IMR-90 (cell line): ENCODE measurements at regions not wholly inside any gene's neighbourhood (a gene's known extent, or its start where the extent isn't known, plus 50 kb on each side); places are given as distances from the start of the nearest gene placed in this dataset.

ENCODE experiments used
- ATAC-seq: fragments of 200-7000 bp; cut with Tn5 transposase; 2 replicates; pipeline ENCODE4 v1.9.1; 2020; ENCODE audit warnings: low read depth, mild to moderate bottlenecking, moderate library complexity
- BruUV-seq: library from RNA; stranded (reverse); fragments of 400-500 nt; replicated peaks from 2 replicates; lab custom pipeline; 2021; lab: Mats Ljungman, UMichigan
- CTCF ChIA-PET: fragments of 300-600 bp; formaldehyde crosslinking; extraction: SDS; loops from one replicate; lab custom pipeline; 2021; ENCODE audit warnings: antibody characterized with exemption; lab: Yijun Ruan, JAX
- POLR2A ChIA-PET: fragments of 300-600 bp; sonication (Branson Sonifier 250); formaldehyde crosslinking; loops from one replicate; lab custom pipeline; 2022; ENCODE audit warnings: antibody characterized with exemption; ENCODE audit not compliant: unreplicated experiment; lab: Charles Lee
- DNase-seq: peaks from one replicate; pipeline ENCODE4 v3.0.0; 2013
- H2AFZ ChIP-seq: replicated peaks from 2 replicates; pipeline ENCODE3; 2013; ENCODE audit warnings: low read length, mild to moderate bottlenecking; ENCODE audit not compliant: poor library complexity
- H2AK5ac ChIP-seq: 2 replicates; pipeline ENCODE4 v1.6.1; 2013; ENCODE audit warnings: low read depth, low read length, inconsistent platforms
- H2AK9ac ChIP-seq: replicated peaks from 2 replicates; pipeline ENCODE3; 2013; ENCODE audit warnings: mild to moderate bottlenecking, low read depth, low read length, moderate library complexity; ENCODE audit not compliant: poor library complexity
- H2BK120ac ChIP-seq: 2 replicates; pipeline ENCODE4 v1.6.1; 2013; ENCODE audit warnings: low read depth, low read length, inconsistent platforms
- H2BK15ac ChIP-seq: 3 replicates; pipeline ENCODE4 v1.6.1; 2013; ENCODE audit warnings: low read depth, low read length, inconsistent platforms
- H2BK20ac ChIP-seq: 2 replicates; pipeline ENCODE4 v1.6.1; 2013; ENCODE audit warnings: low read depth, mild to moderate bottlenecking, inconsistent platforms, low read length, moderate library complexity
- H2BK5ac ChIP-seq: 2 replicates; pipeline ENCODE4 v1.6.1; 2013; ENCODE audit warnings: mild to moderate bottlenecking, low read depth, low read length, inconsistent platforms; ENCODE audit not compliant: poor library complexity, severe bottlenecking
- H3K14ac ChIP-seq: replicated peaks from 2 replicates; pipeline ENCODE4 v1.6.1; 2013; ENCODE audit warnings: low read depth, low read length, inconsistent platforms
- H3K18ac ChIP-seq: 2 replicates; pipeline ENCODE4 v1.6.1; 2013; ENCODE audit warnings: low read depth, low read length, control low read depth
- H3K23ac ChIP-seq: 2 replicates; pipeline ENCODE4 v1.6.1; 2013; ENCODE audit warnings: low read depth, low read length, inconsistent platforms
- H3K27ac ChIP-seq: 2 replicates; pipeline ENCODE4 v1.5.1; 2013; ENCODE audit warnings: mild to moderate bottlenecking, control low read depth, low read length; ENCODE audit not compliant: insufficient read depth
- H3K27me3 ChIP-seq: 2 replicates; pipeline ENCODE4 v1.6.1; 2013; ENCODE audit warnings: low read length; ENCODE audit not compliant: control insufficient read depth, insufficient read depth
- H3K36me3 ChIP-seq: 2 replicates; pipeline ENCODE4 v1.6.1; 2013; ENCODE audit warnings: low read length, mixed read lengths; ENCODE audit not compliant: control insufficient read depth, insufficient read depth
- H3K4ac ChIP-seq: 2 replicates; pipeline ENCODE4 v1.6.1; 2013; ENCODE audit warnings: low read depth, low read length, inconsistent platforms
- H3K4me1 ChIP-seq: 2 replicates; pipeline ENCODE4 v1.6.1; 2013; ENCODE audit warnings: low read length, mixed read lengths; ENCODE audit not compliant: control insufficient read depth, insufficient read depth
- H3K4me2 ChIP-seq: 2 replicates; pipeline ENCODE4 v1.6.1; 2013; ENCODE audit warnings: low read depth, mild to moderate bottlenecking, control low read depth, low read length, moderate library complexity
- H3K4me3 ChIP-seq: 2 replicates; pipeline ENCODE4 v1.5.1; 2013; ENCODE audit warnings: low read depth, mild to moderate bottlenecking, control low read depth, low read length, moderate library complexity; ENCODE audit not compliant: insufficient read depth
- H3K56ac ChIP-seq: 2 replicates; pipeline ENCODE4 v1.6.1; 2013; ENCODE audit warnings: low read length, inconsistent platforms; ENCODE audit not compliant: insufficient read depth; ENCODE audit errors: extremely low read depth
- H3K79me1 ChIP-seq, 2 experiments: 2 replicates each; pipeline ENCODE4 v1.6.1; 2013; ENCODE audit warnings: low read length in 2 of 2, inconsistent platforms in 1 of 2, low read depth in 1 of 2
- H3K9ac ChIP-seq: 2 replicates; pipeline ENCODE4 v1.6.1; 2013; ENCODE audit warnings: low read depth, low read length, control low read depth
- H3K9me1 ChIP-seq: 2 replicates; pipeline ENCODE4 v1.6.1; 2013; ENCODE audit warnings: low read length, inconsistent platforms; ENCODE audit not compliant: insufficient read depth
- H3K9me3 ChIP-seq: 2 replicates; pipeline ENCODE4 v1.6.1; 2013; ENCODE audit warnings: low read length; ENCODE audit not compliant: control insufficient read depth, insufficient read depth
- H4K20me1 ChIP-seq: 2 replicates; pipeline ENCODE4 v1.6.1; 2013; ENCODE audit warnings: low read length, inconsistent platforms; ENCODE audit not compliant: insufficient read depth
- H4K5ac ChIP-seq: 2 replicates; pipeline ENCODE4 v1.6.1; 2013; ENCODE audit warnings: mild to moderate bottlenecking, low read depth, low read length, control low read depth
- H4K8ac ChIP-seq, 2 experiments: 2 replicates each; pipeline ENCODE4 v1.6.1; 2013; ENCODE audit warnings: low read depth in 2 of 2, low read length in 2 of 2, control low read depth in 1 of 2, inconsistent platforms in 1 of 2
- H4K91ac ChIP-seq: 2 replicates; pipeline ENCODE4 v1.6.1; 2013; ENCODE audit warnings: low read depth, low read length, inconsistent platforms; ENCODE audit not compliant: insufficient read depth
- BHLHE40 ChIP-seq: fragments of 150-350 bp; IDR thresholded peaks from 2 replicates; pipeline ENCODE4 v1.6.1; 2016; ENCODE audit warnings: mild to moderate bottlenecking, low read depth, low read length
- CEBPB ChIP-seq: IDR thresholded peaks from 2 replicates; pipeline ENCODE4 v1.6.1; 2012; ENCODE audit warnings: low read depth, low read length, improper control_type of control experiment
- CHD1 ChIP-seq: IDR thresholded peaks from 2 replicates; pipeline ENCODE4 v1.6.1; 2012; ENCODE audit warnings: low read depth, low read length, improper control_type of control experiment
- MAFK ChIP-seq: IDR thresholded peaks from 2 replicates; pipeline ENCODE4 v1.6.1; 2012; ENCODE audit warnings: low read depth, low read length, improper control_type of control experiment
- MAZ ChIP-seq: IDR thresholded peaks from 2 replicates; pipeline ENCODE4 v1.6.1; 2012; ENCODE audit warnings: low read depth, mild to moderate bottlenecking, low read length, improper control_type of control experiment, moderate library complexity, borderline replicate concordance
- MXI1 ChIP-seq: IDR thresholded peaks from 2 replicates; pipeline ENCODE4 v1.6.1; 2012; ENCODE audit warnings: low read depth, mild to moderate bottlenecking, low read length, moderate library complexity, borderline replicate concordance
- RCOR1 ChIP-seq: IDR thresholded peaks from 2 replicates; pipeline ENCODE4 v1.6.1; 2012; ENCODE audit warnings: mild to moderate bottlenecking, low read length, improper control_type of control experiment; ENCODE audit not compliant: insufficient replicate concordance
- RFX5 ChIP-seq: IDR thresholded peaks from 2 replicates; pipeline ENCODE4 v1.8.0; 2012; ENCODE audit warnings: low read depth, mild to moderate bottlenecking, low read length, moderate library complexity
- SMC3 ChIP-seq: fragments of 150-350 bp; IDR thresholded peaks from 2 replicates; pipeline ENCODE4 v1.6.1; 2016; ENCODE audit warnings: low read depth, mild to moderate bottlenecking, antibody characterized with exemption, low read length, moderate library complexity
- WGBS, 2 experiments: methylation state at CpG; one replicate each; pipeline versions ENCODE4 v1.1.5 to v1.1.7; 2013; ENCODE audit warnings: missing lambda C conversion rate in 2 of 2; ENCODE audit not compliant: insufficient read length in 1 of 2; ENCODE audit errors: extremely low coverage in 2 of 2; 5-methylcytosine and 5-hydroxymethylcytosine counted together
- dilution Hi-C: fragments of 300-500 bp; cut with HindIII; formaldehyde crosslinking; loops from one replicate; pipeline ENCODE4 v1.14.3; 2018; ENCODE audit warnings: low sequenced_read_pairs; ENCODE audit not compliant: unreplicated experiment
- in situ Hi-C: fragments of 300-500 bp; cut with MboI; formaldehyde crosslinking; loops from 3 replicates; pipeline ENCODE4 v1.14.3; 2019; ENCODE audit warnings: low sequenced_read_pairs, inconsistent platforms, mixed read lengths
- intact Hi-C: fragments of 100-400 bp; cut with micrococcal nuclease; formaldehyde crosslinking; loops from 2 replicates; pipeline ENCODE4 v1.10.0; 2022
- TF ChIP-seq, protein P1 (sequence below): fragments of 150-350 bp; IDR thresholded peaks from 2 replicates; pipeline ENCODE4 v1.6.1; 2016; ENCODE audit warnings: low read depth, mild to moderate bottlenecking, low read length, moderate library complexity, borderline replicate concordance
- TF ChIP-seq, protein P2 (sequence below): conservative IDR thresholded peaks from 2 replicates; pipeline ENCODE4 v1.5.1; 2012; ENCODE audit warnings: mild to moderate bottlenecking, low read depth, low read length, improper control_type of control experiment

DNA sequence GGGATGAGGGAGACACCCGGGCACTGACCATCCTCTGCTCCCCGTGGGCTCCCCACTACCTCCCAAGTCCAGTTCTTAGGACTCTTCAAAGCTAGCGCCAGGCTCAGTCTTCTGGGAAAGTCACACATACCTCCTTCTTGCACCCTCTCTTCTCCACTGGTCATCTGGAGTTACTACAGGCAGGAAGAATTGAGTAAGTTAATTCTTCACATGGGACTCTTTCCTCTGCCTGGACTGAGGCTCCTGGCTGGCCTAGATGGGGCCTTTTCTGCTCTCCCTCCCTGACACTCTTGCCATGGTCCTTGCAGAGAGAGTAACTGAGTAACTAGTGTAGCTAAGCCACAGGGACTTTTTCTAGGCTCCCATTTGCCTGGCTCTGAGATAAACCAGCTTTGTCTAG, 96.5 kb upstream of the CELF4 start:
- Histone ChIP-seq H3K4me1 (no peaks in the 10 kb centered on the region), H3K56ac (no peak overlapping the region), H2BK120ac (no peak overlapping the region), H3K4me3 (no peak overlapping the region), H2BK15ac (no peak overlapping the region), H3K4ac (no peak overlapping the region), H3K4me2 (no peak overlapping the region), H3K27me3 (no peaks in the 10 kb centered on the region), H4K8ac (no peak overlapping the region), H3K36me3 (no peaks in the 10 kb centered on the region), H3K14ac (no peak overlapping the region), H3K18ac (no peak overlapping the region), H2BK20ac (no peak overlapping the region), H4K20me1 (no peaks in the 10 kb centered on the region), H3K9me1 (no peaks in the 10 kb centered on the region), H3K79me1 (no peaks in the 10 kb centered on the region), H4K5ac (no peak overlapping the region), H2AK5ac (no peak overlapping the region), H4K91ac (no peak overlapping the region), H2AFZ (no peak overlapping the region), H3K27ac (no peak overlapping the region), H2AK9ac (no peak overlapping the region), H3K23ac (no peak overlapping the region), H2BK5ac (no peak overlapping the region), H3K9ac (no peak overlapping the region), H3K9me3 (peaks cover 12% of the 10 kb centered on the region)
- BruUV-seq: no TSS peak
- no CpG with 5 or more reads among the region's 3 CpGs for WGBS, 2 experiments
- TF ChIP-seq MAFK (no peak), RCOR1 (no peak), RFX5 (no peak), CEBPB (no peak), SMC3 (no peak), MAZ (no peak), CHD1 (no peak), BHLHE40 (no peak), MXI1 (no peak)
- TF ChIP-seq, protein P1, sequence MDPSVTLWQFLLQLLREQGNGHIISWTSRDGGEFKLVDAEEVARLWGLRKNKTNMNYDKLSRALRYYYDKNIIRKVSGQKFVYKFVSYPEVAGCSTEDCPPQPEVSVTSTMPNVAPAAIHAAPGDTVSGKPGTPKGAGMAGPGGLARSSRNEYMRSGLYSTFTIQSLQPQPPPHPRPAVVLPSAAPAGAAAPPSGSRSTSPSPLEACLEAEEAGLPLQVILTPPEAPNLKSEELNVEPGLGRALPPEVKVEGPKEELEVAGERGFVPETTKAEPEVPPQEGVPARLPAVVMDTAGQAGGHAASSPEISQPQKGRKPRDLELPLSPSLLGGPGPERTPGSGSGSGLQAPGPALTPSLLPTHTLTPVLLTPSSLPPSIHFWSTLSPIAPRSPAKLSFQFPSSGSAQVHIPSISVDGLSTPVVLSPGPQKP: no peak
- TF ChIP-seq, protein P2, sequence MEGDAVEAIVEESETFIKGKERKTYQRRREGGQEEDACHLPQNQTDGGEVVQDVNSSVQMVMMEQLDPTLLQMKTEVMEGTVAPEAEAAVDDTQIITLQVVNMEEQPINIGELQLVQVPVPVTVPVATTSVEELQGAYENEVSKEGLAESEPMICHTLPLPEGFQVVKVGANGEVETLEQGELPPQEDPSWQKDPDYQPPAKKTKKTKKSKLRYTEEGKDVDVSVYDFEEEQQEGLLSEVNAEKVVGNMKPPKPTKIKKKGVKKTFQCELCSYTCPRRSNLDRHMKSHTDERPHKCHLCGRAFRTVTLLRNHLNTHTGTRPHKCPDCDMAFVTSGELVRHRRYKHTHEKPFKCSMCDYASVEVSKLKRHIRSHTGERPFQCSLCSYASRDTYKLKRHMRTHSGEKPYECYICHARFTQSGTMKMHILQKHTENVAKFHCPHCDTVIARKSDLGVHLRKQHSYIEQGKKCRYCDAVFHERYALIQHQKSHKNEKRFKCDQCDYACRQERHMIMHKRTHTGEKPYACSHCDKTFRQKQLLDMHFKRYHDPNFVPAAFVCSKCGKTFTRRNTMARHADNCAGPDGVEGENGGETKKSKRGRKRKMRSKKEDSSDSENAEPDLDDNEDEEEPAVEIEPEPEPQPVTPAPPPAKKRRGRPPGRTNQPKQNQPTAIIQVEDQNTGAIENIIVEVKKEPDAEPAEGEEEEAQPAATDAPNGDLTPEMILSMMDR: no peak
- ChIA-PET POLR2A (no interaction called here), CTCF (no interaction called here)
- in situ Hi-C loops (no loop called here), dilution Hi-C loops (no loop called here), intact Hi-C loops (no loop called here)
- DNase-seq (no peak), ATAC-seq (no peak)
